Daoy (cell line): ENCODE measurements at regions not wholly inside any gene's neighbourhood (a gene's known extent, or its start where the extent isn't known, plus 50 kb on each side); places are given as distances from the start of the nearest gene placed in this dataset.
"Not testable (repeated sequence)": the region's sequence is repeated elsewhere in the genome, so short reads cannot be mapped to it uniquely, and the experiment has no call there.

Experiments
- DNase-seq: peaks from one replicate; pipeline ENCODE4 v3.0.0-alpha.2; 2015; ENCODE audit warnings: low read depth

DNA sequence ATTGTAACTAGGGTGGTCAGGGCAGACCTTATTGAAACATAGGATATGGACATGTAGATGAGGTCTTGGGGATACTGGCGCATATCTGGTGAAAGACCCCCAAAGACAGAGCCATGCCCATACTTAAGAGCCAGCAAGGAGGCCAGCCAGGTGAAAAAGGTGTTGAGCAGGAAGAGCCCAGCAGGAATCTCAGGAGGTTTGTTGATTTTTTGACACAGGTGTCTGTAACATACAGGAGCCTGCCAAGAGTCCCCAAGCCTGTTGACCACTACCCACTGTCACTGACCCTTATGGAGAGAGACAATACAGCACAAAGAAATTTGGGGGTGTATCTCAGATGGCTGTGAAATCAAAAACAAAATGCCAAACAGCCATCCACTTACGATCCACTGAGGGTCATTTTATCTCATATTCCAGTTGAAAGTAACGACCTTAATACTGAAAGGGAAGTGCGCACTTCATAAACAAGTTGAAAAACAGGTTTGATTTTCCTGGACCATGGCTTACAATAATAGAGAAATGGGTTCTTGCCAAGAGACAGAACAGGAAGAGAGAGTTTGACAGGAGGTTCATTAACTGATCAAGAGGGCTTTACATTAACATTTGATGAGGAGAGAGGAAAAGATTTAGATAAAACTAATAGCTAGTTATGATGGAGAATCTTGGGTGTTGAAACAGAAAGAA is 163.6 kb downstream of the GLUL start:
- DNase-seq = no peak

GRCh38 chr1:182226618-182227017 is 165.0 kb downstream of the GLUL start:
- no peak for DNase-seq

DNA sequence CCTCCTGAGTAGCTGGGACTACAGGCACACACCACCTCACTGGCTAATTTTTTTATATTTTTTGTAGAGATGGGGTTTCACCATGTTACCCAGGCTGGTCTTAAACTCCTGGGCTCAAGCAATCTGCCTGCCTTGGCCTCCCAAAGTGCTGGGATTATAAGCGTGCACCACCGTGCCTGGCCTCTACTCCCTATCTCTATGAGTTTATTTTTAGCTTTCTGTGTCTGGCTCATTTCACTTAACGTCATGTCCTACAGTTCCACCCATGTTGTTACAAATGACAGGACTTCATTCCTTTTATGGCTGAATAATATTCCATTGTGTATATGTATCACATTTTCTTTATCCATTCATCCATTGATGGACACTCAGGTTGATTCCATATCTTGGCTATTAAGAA is 164.2 kb upstream of the ZNF648 start:
- DNase-seq = not testable (repeated sequence)

- DNase-seq = not testable (repeated sequence)
Observed at GRCh38 chr1:182221990-182222389, 160.5 kb upstream of the ZNF648 start.

- DNase-seq = not testable (repeated sequence)
Observed at GRCh38 chr1:182221367-182221766, 159.9 kb upstream of the ZNF648 start.

DNA sequence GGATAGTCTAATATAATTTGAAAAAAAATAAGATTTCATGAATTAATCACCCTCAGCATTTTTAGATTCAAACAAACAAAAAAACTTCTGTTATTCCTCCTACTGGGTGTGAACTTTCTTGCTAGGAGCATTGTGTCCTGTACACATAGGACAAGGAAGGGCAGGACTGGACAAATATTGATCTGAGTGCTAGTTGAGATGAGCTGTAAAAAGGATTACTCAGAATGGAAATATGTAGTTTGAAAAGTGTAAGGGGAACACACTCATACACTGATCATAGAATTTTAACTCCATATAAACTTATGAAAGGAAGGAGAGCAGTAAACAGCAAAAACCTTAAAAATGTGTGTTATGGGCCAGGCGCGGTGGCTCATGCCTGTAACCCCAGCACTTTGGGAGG is 156.5 kb upstream of the ZNF648 start:
- no peak for DNase-seq

- no peak for DNase-seq
Observed at GRCh38 chr1:182217071-182217470, 155.6 kb upstream of the ZNF648 start.

- DNase-seq = no peak
Observed at GRCh38 chr1:182215764-182216163, 154.3 kb upstream of the ZNF648 start.

GRCh38 chr1:182213163-182213562 is 151.7 kb upstream of the ZNF648 start:
- no peak for DNase-seq

DNA sequence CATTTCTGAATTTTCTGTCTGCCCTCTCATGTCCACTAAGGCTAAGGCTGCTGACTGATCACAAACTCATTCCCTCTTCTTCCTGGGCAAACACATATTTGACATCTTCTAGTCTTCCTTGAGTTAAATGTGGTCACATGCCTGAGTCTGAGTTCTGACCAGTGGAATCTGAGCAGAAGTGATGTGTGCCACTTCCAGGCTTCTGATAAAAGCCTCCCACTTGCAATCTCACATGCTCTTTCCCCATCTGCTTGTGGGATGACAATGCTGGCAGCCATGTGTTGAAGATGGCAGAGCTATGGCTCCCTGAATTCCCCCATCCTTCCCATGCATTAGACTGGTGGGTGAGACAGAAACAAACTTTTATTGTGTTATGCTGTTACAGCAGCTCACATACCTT is 149.9 kb upstream of the ZNF648 start:
- no peak for DNase-seq

GRCh38 chr1:182210417-182210816 is 148.9 kb upstream of the ZNF648 start:
- DNase-seq = no peak

DNA sequence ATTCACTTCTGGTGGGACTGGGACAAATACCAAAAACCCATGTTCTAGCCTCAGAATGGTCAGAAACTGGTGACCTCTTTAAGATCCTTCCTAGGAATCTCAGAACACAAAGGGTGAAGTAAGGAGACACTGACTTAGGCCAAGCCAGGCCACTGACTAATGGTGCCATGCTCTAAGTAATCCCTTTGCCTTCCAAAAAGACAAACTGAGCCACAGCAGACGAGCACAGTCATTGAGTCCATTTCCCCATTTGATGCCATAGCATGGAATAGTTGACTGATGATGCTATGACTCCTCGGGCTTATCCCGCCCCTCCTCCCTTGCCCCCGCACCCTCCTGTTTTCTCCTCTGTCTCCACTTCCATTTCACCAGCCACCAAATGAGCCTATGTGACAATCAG is 145.8 kb upstream of the ZNF648 start:
- no peak for DNase-seq

GRCh38 chr1:182206626-182207239 is 145.2 kb upstream of the ZNF648 start:
- no peak for DNase-seq

DNA sequence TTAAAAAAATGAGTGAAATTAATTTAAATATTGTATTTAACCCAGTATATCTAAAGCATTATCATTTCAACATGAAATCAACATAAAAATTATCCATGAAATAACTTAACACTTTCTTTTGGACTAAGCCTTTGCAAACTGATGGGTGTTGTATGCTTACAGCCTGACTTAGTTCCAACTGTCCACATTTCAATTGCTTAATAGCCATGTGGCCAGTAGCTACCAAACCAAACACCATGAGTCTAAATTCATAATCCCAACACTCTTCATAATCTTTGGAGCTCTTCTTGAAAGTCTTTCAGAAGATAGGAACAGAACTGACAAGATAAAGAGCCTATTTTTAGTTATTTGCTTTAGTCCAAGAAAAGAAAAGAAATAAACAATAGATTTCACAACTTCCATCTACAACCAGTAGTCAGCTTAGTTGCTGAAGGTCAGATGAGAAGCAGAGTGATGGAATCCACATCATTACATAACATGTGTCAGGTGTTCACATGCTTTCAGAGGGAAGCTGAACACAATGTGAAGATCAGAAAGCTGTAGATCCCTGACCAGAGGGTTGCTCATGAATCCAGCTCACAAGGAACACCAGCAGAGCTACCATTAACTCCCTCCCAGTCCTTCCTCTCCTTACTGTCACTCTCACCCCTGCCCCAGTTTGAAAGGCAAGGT is 144.0 kb upstream of the ZNF648 start:
- DNase-seq = no peak

DNA sequence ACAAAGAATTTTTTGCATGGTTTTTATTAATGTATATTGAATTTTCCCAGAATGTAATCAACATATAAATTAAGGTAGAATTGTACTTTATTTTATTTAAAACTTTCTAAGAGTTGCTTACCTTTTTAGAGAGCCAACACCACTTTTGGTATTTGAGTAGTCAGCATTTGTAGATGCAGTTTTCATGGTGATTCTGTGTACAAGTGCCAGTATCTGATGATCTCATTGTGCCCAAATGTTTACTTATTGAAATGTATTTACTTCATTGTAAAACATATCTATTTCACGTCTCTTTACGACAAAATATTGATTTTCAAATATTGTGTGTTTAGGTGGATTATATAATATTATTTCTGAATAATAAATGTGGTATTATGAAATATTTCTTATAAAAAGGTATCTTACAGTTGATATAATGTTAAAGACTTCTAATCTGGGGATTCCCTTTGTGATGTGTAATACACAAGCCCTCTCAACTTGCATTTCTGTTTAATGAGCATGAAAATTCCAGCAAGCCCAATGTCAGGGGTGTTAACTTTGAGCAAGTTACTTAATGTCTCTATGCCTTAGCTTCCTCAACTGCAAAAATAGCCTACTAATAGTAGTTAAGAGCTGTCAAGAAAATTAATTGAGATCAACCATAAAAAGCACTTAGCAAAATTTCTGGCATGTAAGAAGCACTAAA is 141.8 kb upstream of the ZNF648 start:
- DNase-seq = no peak

GRCh38 chr1:182201490-182201889 is 140.0 kb upstream of the ZNF648 start:
- DNase-seq = not testable (repeated sequence)

DNA sequence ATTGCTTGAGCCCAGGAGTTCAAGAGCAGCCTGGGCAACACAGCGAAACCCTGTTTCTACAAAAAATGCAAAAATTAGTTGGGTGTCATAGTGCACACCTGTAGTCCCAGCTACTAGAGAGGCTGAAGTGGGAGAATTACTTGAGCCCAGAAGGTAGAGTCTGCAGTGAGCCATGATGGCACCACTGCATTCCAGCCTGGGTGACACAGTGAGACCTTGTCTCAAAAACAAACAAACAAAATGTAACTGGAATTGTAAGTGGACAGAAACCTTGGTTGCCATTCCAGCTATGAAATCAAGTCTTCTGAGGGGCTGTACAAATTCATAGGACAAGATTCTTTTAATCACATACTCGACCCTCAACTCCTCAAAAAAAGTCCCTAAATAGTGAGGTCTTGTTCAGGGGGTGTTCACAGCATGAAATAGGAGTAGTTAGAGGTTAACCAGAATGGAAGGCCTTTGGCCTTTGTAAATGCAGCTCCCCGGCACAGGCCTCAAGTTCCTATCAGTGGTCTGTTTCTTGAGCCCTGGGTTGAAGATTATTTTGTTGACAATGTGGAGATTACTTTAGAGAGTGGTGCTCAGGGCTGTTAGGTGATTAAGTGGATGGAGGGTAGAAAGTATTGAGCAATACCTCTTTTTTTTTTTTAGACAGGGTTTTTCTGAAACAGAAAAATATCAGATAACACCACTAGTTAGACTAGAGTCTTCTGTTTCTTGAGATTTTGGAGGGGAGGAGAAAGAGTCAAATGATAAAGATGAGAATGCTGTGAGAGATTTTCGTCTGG is 138.7 kb upstream of the ZNF648 start:
- no peak for DNase-seq

DNA sequence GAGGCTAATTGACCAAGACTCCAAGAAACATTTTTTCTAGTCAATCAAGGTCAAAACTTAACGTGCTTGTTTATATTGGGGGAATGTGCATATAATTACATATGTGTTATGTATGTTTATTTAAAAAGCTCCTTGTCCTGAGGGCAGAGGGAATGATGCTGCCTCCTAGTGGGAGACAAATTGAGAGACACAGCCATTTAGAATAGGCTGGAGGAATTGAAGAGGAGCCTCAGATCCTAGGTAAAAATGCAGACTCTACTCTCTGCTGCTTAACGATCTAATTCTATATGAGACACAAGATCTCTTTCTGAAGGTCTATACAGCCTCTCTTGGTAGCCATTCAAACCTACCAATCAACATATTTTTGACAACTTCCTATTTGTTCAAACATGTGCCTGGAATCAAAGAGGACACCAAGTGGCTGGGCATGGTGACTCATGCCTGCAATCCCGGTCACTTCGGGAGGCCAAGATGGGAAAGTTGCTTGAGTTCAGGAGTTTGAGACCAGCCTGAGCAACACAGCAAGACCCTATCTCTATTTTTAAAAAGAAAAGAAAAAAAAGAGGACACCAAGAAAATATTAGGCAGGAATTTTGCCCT is 136.6 kb upstream of the ZNF648 start:
- DNase-seq = no peak

DNA sequence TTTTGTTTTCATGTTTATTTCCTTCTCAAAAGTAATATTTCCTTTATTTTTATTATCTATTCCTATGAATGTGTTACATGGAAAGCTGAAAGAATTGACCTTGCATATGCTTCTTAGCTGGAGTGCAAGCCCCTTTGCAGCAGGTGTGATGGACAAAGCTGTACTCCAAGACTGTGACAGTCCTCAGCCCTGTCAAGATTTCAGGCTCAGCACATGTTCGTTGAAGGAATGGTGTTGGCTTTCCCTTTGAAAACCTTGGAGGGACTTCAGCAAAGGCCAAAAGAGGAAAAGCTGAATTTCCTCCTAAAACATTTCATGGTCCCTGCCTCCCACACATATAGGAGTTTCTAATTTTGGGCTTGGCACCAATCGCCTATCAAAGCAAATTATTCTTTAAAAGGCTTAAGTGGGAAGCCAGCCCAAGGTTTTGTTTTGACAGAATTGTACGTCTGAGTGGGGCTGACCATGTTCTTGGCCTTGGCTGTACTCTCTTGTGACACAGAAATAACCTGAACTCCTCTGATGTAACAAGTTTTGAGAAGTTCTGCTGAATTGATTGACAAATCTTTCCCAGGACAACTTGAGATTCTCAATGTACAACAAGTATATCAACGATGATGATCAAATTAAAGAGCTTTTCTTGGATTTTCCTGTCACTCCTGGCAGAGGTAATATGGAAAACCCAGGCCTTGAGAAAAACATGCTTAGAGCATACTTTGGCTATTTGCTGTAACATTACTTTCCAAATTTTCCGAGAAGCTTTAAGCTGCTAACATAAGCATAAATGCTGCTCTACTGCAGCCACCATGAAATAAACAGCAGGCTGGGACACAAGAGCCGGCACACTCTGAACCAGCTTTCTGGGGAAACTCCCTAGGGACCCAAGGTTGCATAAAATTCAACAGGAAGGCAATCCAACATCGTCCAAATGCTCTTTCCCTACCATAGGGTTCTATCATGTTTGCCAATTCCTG is 135.7 kb upstream of the ZNF648 start:
- no peak for DNase-seq

- no peak for DNase-seq
Observed at GRCh38 chr1:182195733-182196132, 134.2 kb upstream of the ZNF648 start.
